Suprapubic skin (tissue), 4 donors: ENCODE measurements at regions not wholly inside any gene's neighbourhood (a gene's known extent, or its start where the extent isn't known, plus 50 kb on each side); places are given as distances from the start of the nearest gene placed in this dataset.

Experiments used
- DNase-seq, 2 donors: peaks; one replicate each; pipeline ENCODE4 v3.0.0-alpha.2; 2019; ENCODE audit warnings: low spot score in 2 of 2
- H3K27ac ChIP-seq: fragments of 200-600 bp; sonication (generic); one replicate; pipeline ENCODE4 v1.5.1; 2019
- H3K27me3 ChIP-seq: fragments of 200-600 bp; sonication (generic); one replicate; pipeline ENCODE4 v1.5.1; 2019
- H3K36me3 ChIP-seq: fragments of 200-600 bp; sonication (generic); one replicate; pipeline ENCODE4 v1.5.1; 2019
- H3K4me1 ChIP-seq: fragments of 200-600 bp; sonication (generic); one replicate; pipeline ENCODE4 v1.5.1; 2019
- H3K4me3 ChIP-seq: fragments of 200-600 bp; sonication (generic); one replicate; pipeline ENCODE4 v1.5.1; 2019; ENCODE audit warnings: mild to moderate bottlenecking
- H3K9me3 ChIP-seq: fragments of 200-600 bp; sonication (generic); one replicate; pipeline ENCODE4 v1.5.1; 2019
- CTCF ChIP-seq, 2 donors: fragments of 200-600 bp in 1 of 2; fragments of 450-650 bp in 1 of 2; sonication (generic) in 1 of 2; IDR thresholded peaks; one replicate each; pipeline ENCODE4 v1.5.1; 2016 to 2019; ENCODE audit warnings: antibody characterized with exemption in 2 of 2, mild to moderate bottlenecking in 1 of 2, moderate library complexity in 1 of 2
- EP300 ChIP-seq: sonication (generic); formaldehyde crosslinking; IDR thresholded peaks from one replicate; pipeline ENCODE4 v1.6.1; 2017; ENCODE audit warnings: antibody characterized with exemption
- POLR2A ChIP-seq, 2 donors: fragments of 450-650 bp; IDR thresholded peaks; one replicate each; pipeline ENCODE4 v1.6.1; 2017; ENCODE audit warnings: antibody characterized with exemption in 2 of 2, mild to moderate bottlenecking in 2 of 2, moderate library complexity in 2 of 2
- POLR2AphosphoS5 ChIP-seq, 3 donors: sonication (generic); formaldehyde crosslinking; IDR thresholded peaks; one replicate each; pipeline ENCODE4 v1.6.1; 2017; ENCODE audit warnings: antibody characterized with exemption in 3 of 3
- WGBS: methylation state at CpG from one replicate; pipeline ENCODE4 v1.1.5; 2018; 5-methylcytosine and 5-hydroxymethylcytosine counted together

GRCh38 chr17:65360961-65361552 is 200.4 kb downstream of the AXIN2 start:
- no peak for DNase-seq
- TF ChIP-seq POLR2AphosphoS5 (IDR thresholded peaks at IDR 0.05) (no peak), CTCF (IDR thresholded peaks at IDR 0.05) (no peak), EP300 (no peak), POLR2A (IDR thresholded peaks at IDR 0.05) (no peak)
- Histone ChIP-seq H3K4me1 (peaks cover 5% of the 10 kb centered on the region), H3K36me3 (no peaks in the 10 kb centered on the region), H3K27me3 (peaks cover 5% of the 10 kb centered on the region), H3K27ac (no peak overlapping the region), H3K9me3 (no peaks in the 10 kb centered on the region), H3K4me3 (no peak overlapping the region)
- WGBS = 46% methylated on average over 14 of the region's 14 CpGs

GRCh38 chr17:65359016-65359415 is 202.4 kb downstream of the AXIN2 start:
- WGBS = 92% methylated on average over 3 of the region's 3 CpGs
- Histone ChIP-seq H3K4me3 (no peak overlapping the region), H3K27ac (no peak overlapping the region), H3K4me1 (peaks cover 5% of the 10 kb centered on the region), H3K27me3 (peaks cover 12% of the 10 kb centered on the region), H3K36me3 (no peaks in the 10 kb centered on the region), H3K9me3 (no peaks in the 10 kb centered on the region)
- TF ChIP-seq CTCF (IDR thresholded peaks at IDR 0.05) (no peak), POLR2A (IDR thresholded peaks at IDR 0.05) (no peak), POLR2AphosphoS5 (IDR thresholded peaks at IDR 0.05) (no peak), EP300 (no peak)
- no peak for DNase-seq

- H3K4me3 ChIP-seq = no peak overlapping the region
- peaks cover 12% of the 10 kb centered on the region for H3K27me3 ChIP-seq
- DNase-seq = no peak
- no peaks in the 10 kb centered on the region for H3K36me3 ChIP-seq
- no peak overlapping the region for H3K27ac ChIP-seq
- WGBS = 92% methylated on average over 5 of the region's 5 CpGs
- H3K4me1 ChIP-seq = peaks cover 5% of the 10 kb centered on the region
- TF ChIP-seq POLR2AphosphoS5 (IDR thresholded peaks at IDR 0.05) (no peak), POLR2A (IDR thresholded peaks at IDR 0.05) (no peak), CTCF (IDR thresholded peaks at IDR 0.05) (no peak), EP300 (no peak)
- H3K9me3 ChIP-seq = no peaks in the 10 kb centered on the region
Observed at GRCh38 chr17:65356536-65356935, 204.9 kb downstream of the AXIN2 start.

- WGBS = 60% methylated on average over 4 of the region's 4 CpGs
- Histone ChIP-seq H3K9me3 (peaks cover 2% of the 10 kb centered on the region), H3K4me3 (no peak overlapping the region), H3K4me1 (no peaks in the 10 kb centered on the region), H3K27me3 (peaks cover 17% of the 10 kb centered on the region), H3K27ac (no peak overlapping the region), H3K36me3 (no peaks in the 10 kb centered on the region)
- TF ChIP-seq POLR2AphosphoS5 (IDR thresholded peaks at IDR 0.05) (no peak), EP300 (no peak), POLR2A (IDR thresholded peaks at IDR 0.05) (no peak), CTCF (IDR thresholded peaks at IDR 0.05) (no peak)
- no peak for DNase-seq
Observed at GRCh38 chr17:65355246-65355645, 206.2 kb downstream of the AXIN2 start.

GRCh38 chr17:65349916-65350315 is 211.5 kb downstream of the AXIN2 start:
- H3K4me1 ChIP-seq = no peaks in the 10 kb centered on the region
- WGBS = 85% methylated on average over 1 of the region's 1 CpG

More at GRCh38 chr17:65349916-65350315, 211.5 kb downstream of the AXIN2 start:
- H3K36me3 ChIP-seq = no peaks in the 10 kb centered on the region
- no peak overlapping the region for H3K4me3 ChIP-seq
- no peak overlapping the region for H3K27ac ChIP-seq
- H3K27me3 ChIP-seq = peaks cover 15% of the 10 kb centered on the region
- no peak for TF ChIP-seq POLR2A (IDR thresholded peaks at IDR 0.05)
- TF ChIP-seq EP300 = no peak
- no peak for TF ChIP-seq POLR2AphosphoS5 (IDR thresholded peaks at IDR 0.05)
- TF ChIP-seq CTCF (IDR thresholded peaks at IDR 0.05) = no peak
- no peak for DNase-seq
- peaks cover 6% of the 10 kb centered on the region for H3K9me3 ChIP-seq
